GM23338 (cell line): ENCODE measurements at regions not wholly inside any gene's neighbourhood (a gene's known extent, or its start where the extent isn't known, plus 50 kb on each side); places are given as distances from the start of the nearest gene placed in this dataset.

Source experiments
- ATAC-seq: fragments of 200-7000 bp; cut with Tn5 transposase; 3 replicates; pipeline ENCODE4 v1.9.1; 2020
- DNase-seq: peaks from one replicate; pipeline ENCODE4 v3.0.0-alpha.2; 2015; ENCODE audit warnings: low spot score
- H2AFZ ChIP-seq: fragments of 200-600 bp; sonication (generic); 2 replicates; pipeline ENCODE4 v1.8.0; 2016; ENCODE audit warnings: antibody characterized with exemption, mild to moderate bottlenecking, moderate library complexity
- H3F3A ChIP-seq: fragments of 200-600 bp; sonication (generic); replicated peaks from 2 replicates; pipeline ENCODE4 v1.8.0; 2017; ENCODE audit warnings: antibody characterized with exemption, mixed run types, low read depth
- H3K27ac ChIP-seq: fragments of 200-600 bp; sonication (generic); 2 replicates; pipeline ENCODE4 v1.6.1; 2016; ENCODE audit warnings: low read depth
- H3K27me3 ChIP-seq: fragments of 200-600 bp; sonication (generic); 2 replicates; pipeline ENCODE4 v1.8.0; 2016; ENCODE audit warnings: mild to moderate bottlenecking, mixed run types, moderate library complexity; ENCODE audit not compliant: insufficient read depth
- H3K36me3 ChIP-seq: fragments of 200-600 bp; sonication (generic); 2 replicates; pipeline ENCODE4 v1.8.0; 2016; ENCODE audit warnings: mild to moderate bottlenecking; ENCODE audit not compliant: insufficient read depth
- H3K4me1 ChIP-seq: fragments of 200-600 bp; sonication (generic); 2 replicates; pipeline ENCODE4 v1.8.0; 2016; ENCODE audit warnings: mild to moderate bottlenecking, moderate library complexity; ENCODE audit not compliant: insufficient read depth
- H3K4me2 ChIP-seq: fragments of 200-600 bp; sonication (generic); 2 replicates; pipeline ENCODE4 v1.7.1; 2017; ENCODE audit warnings: mixed run types
- H3K4me3 ChIP-seq: fragments of 200-600 bp; sonication (generic); 2 replicates; pipeline ENCODE4 v1.6.1; 2016; ENCODE audit warnings: mixed run types
- H3K79me2 ChIP-seq: fragments of 200-600 bp; sonication (generic); replicated peaks from 2 replicates; pipeline ENCODE4 v1.8.0; 2017; ENCODE audit warnings: mild to moderate bottlenecking; ENCODE audit not compliant: insufficient read depth
- H3K9me2 ChIP-seq: fragments of 200-600 bp; sonication (generic); 2 replicates; pipeline ENCODE4 v1.8.0; 2017; ENCODE audit not compliant: insufficient read depth
- H4K20me1 ChIP-seq: fragments of 200-600 bp; sonication (generic); replicated peaks from 2 replicates; pipeline ENCODE4 v1.8.0; 2017; ENCODE audit warnings: mild to moderate bottlenecking; ENCODE audit not compliant: insufficient read depth
- H3K27ac Mint-ChIP-seq: 2 replicates; pipeline ENCODE4 v1.8.0; 2020; ENCODE audit warnings: inconsistent platforms, mild to moderate bottlenecking, moderate library complexity, mixed read lengths
- H3K27me3 Mint-ChIP-seq: 3 replicates; pipeline ENCODE4 v1.8.0; 2022; ENCODE audit warnings: low read depth, mild to moderate bottlenecking, moderate library complexity, mixed read lengths, inconsistent platforms; ENCODE audit not compliant: insufficient read depth, poor library complexity
- H3K36me3 Mint-ChIP-seq: 3 replicates; pipeline ENCODE4 v1.8.0; 2021; ENCODE audit warnings: low read depth, mild to moderate bottlenecking, inconsistent platforms, moderate library complexity, mixed read lengths
- H3K4me1 Mint-ChIP-seq: 3 replicates; pipeline ENCODE4 v1.8.0; 2020; ENCODE audit warnings: mild to moderate bottlenecking, inconsistent platforms, mixed read lengths
- H3K4me3 Mint-ChIP-seq: 3 replicates; pipeline ENCODE4 v1.8.0; 2021; ENCODE audit warnings: moderate library complexity, mild to moderate bottlenecking, inconsistent platforms, mixed read lengths
- H3K9me3 Mint-ChIP-seq: 3 replicates; pipeline ENCODE4 v1.8.0; 2020; ENCODE audit warnings: moderate library complexity, mild to moderate bottlenecking, inconsistent platforms, mixed read lengths
- CREB1 ChIP-seq: fragments of 250-450 bp; sonication (Bioruptor Pico); IDR thresholded peaks from 2 replicates; pipeline ENCODE4 v1.5.0; 2020; ENCODE audit warnings: low read depth, mild to moderate bottlenecking, moderate library complexity
- EZH2 ChIP-seq: fragments of 200-600 bp; sonication (generic); IDR thresholded peaks from one replicate; pipeline ENCODE4 v1.8.0; 2017; ENCODE audit warnings: antibody characterized with exemption, mild to moderate bottlenecking, low read depth; ENCODE audit not compliant: unreplicated experiment
- NANOG ChIP-seq: IDR thresholded peaks from 2 replicates; pipeline ENCODE4 v1.6.1; 2016; ENCODE audit warnings: antibody characterized with exemption, borderline replicate concordance
- TF ChIP-seq, protein P1 (sequence below): IDR thresholded peaks from one replicate; pipeline ENCODE4 v1.6.1; 2018; ENCODE audit warnings: antibody characterized with exemption; ENCODE audit not compliant: unreplicated experiment
- TF ChIP-seq, protein P2 (sequence below), 2 experiments: fragments of 200-600 bp in 1 of 2; sonication (generic) in 1 of 2; conservative IDR thresholded peaks; 2 replicates each; pipeline versions ENCODE4 v1.5.1 to v1.6.1; 2016 to 2017; ENCODE audit warnings: antibody characterized with exemption in 2 of 2, low read depth in 2 of 2, mild to moderate bottlenecking in 2 of 2, moderate library complexity in 1 of 2

DNA sequence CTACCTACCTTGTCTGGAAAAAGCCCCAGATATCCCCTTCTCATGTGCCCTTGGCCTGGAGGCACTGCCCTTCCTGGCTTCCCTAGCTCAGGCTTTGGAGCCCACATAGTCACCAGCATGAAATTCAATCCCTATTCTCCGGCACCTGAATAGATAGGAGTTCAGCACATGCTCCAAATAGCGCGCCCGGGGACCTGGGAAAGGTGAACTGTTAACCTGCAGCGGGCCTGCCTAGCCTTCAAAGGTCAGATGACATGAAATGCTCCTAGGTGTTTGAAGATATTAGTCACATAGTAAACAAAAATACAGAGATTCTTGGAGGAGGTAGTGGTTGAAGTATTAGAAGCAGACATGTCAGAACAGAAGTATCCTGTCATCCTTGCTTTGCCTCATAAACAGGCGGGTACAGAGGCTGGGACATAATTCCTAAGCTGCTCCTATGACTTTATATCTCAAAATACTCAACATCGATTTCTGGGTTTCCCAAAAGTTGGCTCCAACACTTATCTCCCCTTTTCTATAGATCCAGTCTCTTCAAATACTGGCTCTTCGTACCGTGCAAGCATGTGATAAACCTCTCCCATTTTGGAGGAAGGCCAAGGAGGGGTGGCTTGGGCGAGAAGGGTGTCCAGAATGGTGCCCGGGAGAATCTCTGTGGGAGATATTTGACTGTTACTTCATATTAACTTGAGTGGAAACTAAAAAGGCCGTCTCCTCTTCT is 88.0 kb upstream of the ANKH start:
- Histone ChIP-seq H3K79me2 (no peaks in the 10 kb centered on the region), H3K27me3 (no peaks in the 10 kb centered on the region), H3K4me1 (peaks cover 19% of the 10 kb centered on the region), H4K20me1 (no peaks in the 10 kb centered on the region), H3K4me2 (no peak overlapping the region), H3K27ac (no peak overlapping the region), H3K9me2 (0 out of 2 replicates have a peak, but pooled peaks cover 5% of the 10 kb centered on the region), H3K4me3 (no peak overlapping the region), H3F3A (no peaks in the 10 kb centered on the region), H3K36me3 (no peaks in the 10 kb centered on the region), H2AFZ (peak overlapping the region; percentile 7; the same call in 1 of the 2 replicates)
- Mint-ChIP-seq H3K4me3 (no peak overlapping the region), H3K27me3 (peaks cover 6% of the 10 kb centered on the region), H3K4me1 (peaks cover 16% of the 10 kb centered on the region), H3K9me3 (no peaks in the 10 kb centered on the region), H3K36me3 (no peaks in the 10 kb centered on the region), H3K27ac (no peak overlapping the region)
- peak; percentile 6 for DNase-seq
- ATAC-seq: no peak
- TF ChIP-seq EZH2: no peak

DNA sequence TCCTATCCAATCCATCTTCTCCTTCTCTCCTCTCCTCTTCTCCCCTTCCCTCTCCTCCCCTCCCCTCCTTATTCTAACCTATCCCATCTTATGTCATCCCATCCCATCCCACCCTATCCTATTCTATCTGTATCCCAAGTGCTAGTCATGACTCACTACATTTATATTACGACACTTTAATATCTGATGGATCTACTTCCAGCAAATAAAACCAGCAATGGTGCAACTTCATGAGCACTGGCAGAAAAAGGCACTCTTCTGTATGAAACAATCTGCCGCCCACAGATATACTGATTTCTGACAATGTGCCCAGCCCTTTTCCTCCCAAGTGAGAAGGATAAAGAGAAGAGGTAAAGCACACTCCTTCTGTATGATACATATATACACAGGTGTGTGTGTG is 86.6 kb upstream of the ANKH start:
- no peak overlapping the region for H3K4me2 ChIP-seq
- H2AFZ ChIP-seq: no peak overlapping the region
- Mint-ChIP-seq H3K9me3 (no peaks in the 10 kb centered on the region), H3K27ac (no peak overlapping the region), H3K4me3 (no peak overlapping the region), H3K36me3 (no peaks in the 10 kb centered on the region), H3K27me3 (peaks cover 6% of the 10 kb centered on the region), H3K4me1 (peaks cover 16% of the 10 kb centered on the region)
- no peak overlapping the region for H3K4me3 ChIP-seq
- H4K20me1 ChIP-seq: no peaks in the 10 kb centered on the region
- H3K4me1 ChIP-seq: peaks cover 19% of the 10 kb centered on the region
- H3K9me2 ChIP-seq: 0 out of 2 replicates have a peak, but pooled peaks cover 5% of the 10 kb centered on the region
- no peaks in the 10 kb centered on the region for H3K79me2 ChIP-seq
- no peak for DNase-seq
- H3K27me3 ChIP-seq: no peaks in the 10 kb centered on the region
- no peaks in the 10 kb centered on the region for H3F3A ChIP-seq
- no peak for ATAC-seq
- no peaks in the 10 kb centered on the region for H3K36me3 ChIP-seq
- H3K27ac ChIP-seq: no peak overlapping the region
- TF ChIP-seq CREB1 (no peak), NANOG (no peak)
- TF ChIP-seq, protein P1, sequence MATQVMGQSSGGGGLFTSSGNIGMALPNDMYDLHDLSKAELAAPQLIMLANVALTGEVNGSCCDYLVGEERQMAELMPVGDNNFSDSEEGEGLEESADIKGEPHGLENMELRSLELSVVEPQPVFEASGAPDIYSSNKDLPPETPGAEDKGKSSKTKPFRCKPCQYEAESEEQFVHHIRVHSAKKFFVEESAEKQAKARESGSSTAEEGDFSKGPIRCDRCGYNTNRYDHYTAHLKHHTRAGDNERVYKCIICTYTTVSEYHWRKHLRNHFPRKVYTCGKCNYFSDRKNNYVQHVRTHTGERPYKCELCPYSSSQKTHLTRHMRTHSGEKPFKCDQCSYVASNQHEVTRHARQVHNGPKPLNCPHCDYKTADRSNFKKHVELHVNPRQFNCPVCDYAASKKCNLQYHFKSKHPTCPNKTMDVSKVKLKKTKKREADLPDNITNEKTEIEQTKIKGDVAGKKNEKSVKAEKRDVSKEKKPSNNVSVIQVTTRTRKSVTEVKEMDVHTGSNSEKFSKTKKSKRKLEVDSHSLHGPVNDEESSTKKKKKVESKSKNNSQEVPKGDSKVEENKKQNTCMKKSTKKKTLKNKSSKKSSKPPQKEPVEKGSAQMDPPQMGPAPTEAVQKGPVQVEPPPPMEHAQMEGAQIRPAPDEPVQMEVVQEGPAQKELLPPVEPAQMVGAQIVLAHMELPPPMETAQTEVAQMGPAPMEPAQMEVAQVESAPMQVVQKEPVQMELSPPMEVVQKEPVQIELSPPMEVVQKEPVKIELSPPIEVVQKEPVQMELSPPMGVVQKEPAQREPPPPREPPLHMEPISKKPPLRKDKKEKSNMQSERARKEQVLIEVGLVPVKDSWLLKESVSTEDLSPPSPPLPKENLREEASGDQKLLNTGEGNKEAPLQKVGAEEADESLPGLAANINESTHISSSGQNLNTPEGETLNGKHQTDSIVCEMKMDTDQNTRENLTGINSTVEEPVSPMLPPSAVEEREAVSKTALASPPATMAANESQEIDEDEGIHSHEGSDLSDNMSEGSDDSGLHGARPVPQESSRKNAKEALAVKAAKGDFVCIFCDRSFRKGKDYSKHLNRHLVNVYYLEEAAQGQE: no peak
- TF ChIP-seq, protein P2, sequence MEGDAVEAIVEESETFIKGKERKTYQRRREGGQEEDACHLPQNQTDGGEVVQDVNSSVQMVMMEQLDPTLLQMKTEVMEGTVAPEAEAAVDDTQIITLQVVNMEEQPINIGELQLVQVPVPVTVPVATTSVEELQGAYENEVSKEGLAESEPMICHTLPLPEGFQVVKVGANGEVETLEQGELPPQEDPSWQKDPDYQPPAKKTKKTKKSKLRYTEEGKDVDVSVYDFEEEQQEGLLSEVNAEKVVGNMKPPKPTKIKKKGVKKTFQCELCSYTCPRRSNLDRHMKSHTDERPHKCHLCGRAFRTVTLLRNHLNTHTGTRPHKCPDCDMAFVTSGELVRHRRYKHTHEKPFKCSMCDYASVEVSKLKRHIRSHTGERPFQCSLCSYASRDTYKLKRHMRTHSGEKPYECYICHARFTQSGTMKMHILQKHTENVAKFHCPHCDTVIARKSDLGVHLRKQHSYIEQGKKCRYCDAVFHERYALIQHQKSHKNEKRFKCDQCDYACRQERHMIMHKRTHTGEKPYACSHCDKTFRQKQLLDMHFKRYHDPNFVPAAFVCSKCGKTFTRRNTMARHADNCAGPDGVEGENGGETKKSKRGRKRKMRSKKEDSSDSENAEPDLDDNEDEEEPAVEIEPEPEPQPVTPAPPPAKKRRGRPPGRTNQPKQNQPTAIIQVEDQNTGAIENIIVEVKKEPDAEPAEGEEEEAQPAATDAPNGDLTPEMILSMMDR (conservative IDR thresholded peaks at IDR 0.05; ENCODE audit: low read depth in 2 of 2): no peak
